ENCODE measurements at regions not wholly inside any gene's neighbourhood (a gene's known extent, or its start where the extent isn't known, plus 50 kb on each side); places are given as distances from the start of the nearest gene placed in this dataset.
A peak's percentile ranks its signal among the peaks of the same experiment; 100 is the strongest.

- no peak for TF ChIP-seq HDAC2 (IDR thresholded peaks at IDR 0.05; ENCODE audit: borderline replicate concordance in 1 of 2, low read depth in 2 of 2, low read length in 2 of 2)
- TF ChIP-seq CTCF (IDR thresholded peaks at IDR 0.05; ENCODE audit: control extremely low read depth in 1 of 3, insufficient read depth in 1 of 3, low read depth in 1 of 3, low read length in 3 of 3), result peak in 2 of 3 experiments; percentile 54 to 59; a peak in 3 of 4 replicates
- no peak for TF ChIP-seq MAX (IDR thresholded peaks at IDR 0.05)
- TF ChIP-seq GABPA (IDR thresholded peaks at IDR 0.05; ENCODE audit: borderline replicate concordance, insufficient read depth, low read length), result no peak
- TF ChIP-seq JUN (IDR thresholded peaks at IDR 0.05; ENCODE audit: low read depth, low read length), result no peak
- TF ChIP-seq SUZ12 (IDR thresholded peaks at IDR 0.05; ENCODE audit: low read length), result no peak
Measured at GRCh38 chr6:12602951-12603672, 113.5 kb upstream of the PHACTR1 start.

Measured in H1 (cell line).